SK-N-SH treated with all-trans-retinoic acid at 6 μM for 48 hours (cell line): ENCODE measurements at regions not wholly inside any gene's neighbourhood (a gene's known extent, or its start where the extent isn't known, plus 50 kb on each side); places are given as distances from the start of the nearest gene placed in this dataset.

ENCODE experiments used
- ARNTL ChIP-seq: fragments of 450-650 bp; formaldehyde crosslinking; IDR thresholded peaks from 2 replicates; pipeline ENCODE4 v1.5.0; 2020; ENCODE audit warnings: low read depth, mild to moderate bottlenecking, moderate library complexity, borderline replicate concordance
- CREB5 ChIP-seq: fragments of 250-450 bp; sonication (Bioruptor Pico); IDR thresholded peaks from 2 replicates; pipeline ENCODE4 v1.5.1; 2020; ENCODE audit warnings: low read depth, mild to moderate bottlenecking, moderate library complexity
- GLIS3 ChIP-seq: fragments of 250-450 bp; sonication (Bioruptor Pico); IDR thresholded peaks from 2 replicates; pipeline ENCODE4 v1.5.0; 2020; ENCODE audit warnings: mild to moderate bottlenecking, moderate library complexity
- RARB ChIP-seq: fragments of 250-450 bp; sonication (Bioruptor Pico); IDR thresholded peaks from 2 replicates; pipeline ENCODE4 v1.8.0; 2021; ENCODE audit warnings: mild to moderate bottlenecking, moderate library complexity
- ZFP30 ChIP-seq: fragments of 450-650 bp; formaldehyde crosslinking; IDR thresholded peaks from 2 replicates; pipeline ENCODE4 v1.5.0; 2022; ENCODE audit warnings: mild to moderate bottlenecking, moderate library complexity
- ZNF565 ChIP-seq: fragments of 450-650 bp; formaldehyde crosslinking; conservative IDR thresholded peaks from 2 replicates; pipeline ENCODE4 v1.5.0; 2020; ENCODE audit warnings: low read depth, mild to moderate bottlenecking, moderate library complexity
- ZNF70 ChIP-seq: fragments of 450-650 bp; formaldehyde crosslinking; IDR thresholded peaks from 2 replicates; pipeline ENCODE4 v1.5.0; 2020; ENCODE audit warnings: mild to moderate bottlenecking, moderate library complexity

- TF ChIP-seq GLIS3 (CRISPR knock-in tag): no peak
- no peak for TF ChIP-seq RARB (CRISPR knock-in tag)
- TF ChIP-seq CREB5 (CRISPR knock-in tag): no peak
- no peak for TF ChIP-seq ZFP30 (CRISPR knock-in tag)
- TF ChIP-seq ARNTL (CRISPR knock-in tag): no peak
- TF ChIP-seq ZNF565 (CRISPR knock-in tag): no peak
- no peak for TF ChIP-seq ZNF70 (CRISPR knock-in tag)
These were observed 94.3 kb downstream of the TMEM167A start for GRCh38 chr5:82982846-82983245.
